ENCODE measurements at regions not wholly inside any gene's neighbourhood (a gene's known extent, or its start where the extent isn't known, plus 50 kb on each side); places are given as distances from the start of the nearest gene placed in this dataset.
A peak's percentile ranks its signal among the peaks of the same experiment; 100 is the strongest.

- H3K36me3 ChIP-seq (replicated peaks in 1 of 2; ENCODE audit: insufficient read depth in 1 of 2, low read depth in 2 of 2) = no peaks in the 10 kb centered on the region
- no peak overlapping the region for H3K4me3 ChIP-seq
- no peak overlapping the region for H3K27ac ChIP-seq
- no peak for ATAC-seq
- TF ChIP-seq POLR2A (IDR thresholded peaks at IDR 0.05) = no peak
- TF ChIP-seq, protein P1, sequence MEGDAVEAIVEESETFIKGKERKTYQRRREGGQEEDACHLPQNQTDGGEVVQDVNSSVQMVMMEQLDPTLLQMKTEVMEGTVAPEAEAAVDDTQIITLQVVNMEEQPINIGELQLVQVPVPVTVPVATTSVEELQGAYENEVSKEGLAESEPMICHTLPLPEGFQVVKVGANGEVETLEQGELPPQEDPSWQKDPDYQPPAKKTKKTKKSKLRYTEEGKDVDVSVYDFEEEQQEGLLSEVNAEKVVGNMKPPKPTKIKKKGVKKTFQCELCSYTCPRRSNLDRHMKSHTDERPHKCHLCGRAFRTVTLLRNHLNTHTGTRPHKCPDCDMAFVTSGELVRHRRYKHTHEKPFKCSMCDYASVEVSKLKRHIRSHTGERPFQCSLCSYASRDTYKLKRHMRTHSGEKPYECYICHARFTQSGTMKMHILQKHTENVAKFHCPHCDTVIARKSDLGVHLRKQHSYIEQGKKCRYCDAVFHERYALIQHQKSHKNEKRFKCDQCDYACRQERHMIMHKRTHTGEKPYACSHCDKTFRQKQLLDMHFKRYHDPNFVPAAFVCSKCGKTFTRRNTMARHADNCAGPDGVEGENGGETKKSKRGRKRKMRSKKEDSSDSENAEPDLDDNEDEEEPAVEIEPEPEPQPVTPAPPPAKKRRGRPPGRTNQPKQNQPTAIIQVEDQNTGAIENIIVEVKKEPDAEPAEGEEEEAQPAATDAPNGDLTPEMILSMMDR (IDR thresholded peaks at IDR 0.05) = no peak
- 84 to 93% methylated on average over 7 of the region's 7 CpGs for WGBS, 2 donors
- peaks cover 41% of the 10 kb centered on the region for H3K4me1 ChIP-seq
- H3K9me3 ChIP-seq = no peaks in the 10 kb centered on the region
- intact Hi-C loops (cut with DNase I) = loop anchor here (10.0 kb wide), 1 partner anchor 60 kb away; no protein-coding TSS in a partner anchor
- no peaks in the 10 kb centered on the region for H3K27me3 ChIP-seq
- no peak for DNase-seq
These were observed 58.3 kb upstream of the IFFO2 start for GRCh38 chr1:19014765-19015164.

DNA sequence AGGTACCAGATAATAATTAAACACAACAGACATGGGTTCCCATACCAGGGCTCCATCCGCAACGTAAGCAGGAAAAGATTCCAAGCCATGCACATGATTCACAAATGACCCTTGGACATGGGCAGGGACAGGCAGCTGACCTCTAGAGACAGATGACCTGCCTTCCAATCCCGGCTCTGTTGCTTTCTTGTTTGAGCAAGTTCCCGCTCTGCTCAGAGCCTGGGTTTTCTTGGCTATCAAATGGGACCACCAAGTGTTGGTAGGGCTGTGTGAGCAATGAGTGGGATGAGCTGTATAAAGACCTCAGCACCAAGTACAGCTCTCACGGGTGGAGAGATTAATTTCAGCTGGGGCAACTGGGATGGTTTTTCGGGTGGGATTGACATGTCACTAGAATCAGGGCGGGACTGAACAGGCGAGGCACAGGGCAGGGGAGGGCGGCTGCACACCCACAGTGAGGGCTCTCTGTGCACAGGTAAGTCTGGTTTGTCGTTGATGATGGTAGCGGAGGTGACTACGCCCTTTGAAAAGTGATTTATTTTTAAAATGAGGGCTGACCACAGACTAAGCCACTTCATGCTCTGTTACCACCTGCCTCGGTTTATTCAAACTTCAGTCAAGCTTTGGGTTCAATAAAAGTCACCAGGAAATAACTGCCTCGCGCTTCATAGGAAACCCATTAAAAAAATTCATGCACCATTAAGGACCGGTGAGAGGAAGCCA lies 57.5 kb upstream of the IFFO2 start:
- TF ChIP-seq POLR2A (IDR thresholded peaks at IDR 0.05) = no peak
- TF ChIP-seq, protein P1 (IDR thresholded peaks at IDR 0.05) = no peak
- ATAC-seq (no peak), DNase-seq (no peak)
- no peaks in the 10 kb centered on the region for H3K27me3 ChIP-seq
- no peak overlapping the region for H3K4me3 ChIP-seq
- 89 to 94% methylated on average over 12 to 16 of the region's 16 CpGs for WGBS, 2 donors
- peaks cover 49% of the 10 kb centered on the region for H3K4me1 ChIP-seq
- H3K36me3 ChIP-seq (replicated peaks in 1 of 2; ENCODE audit: insufficient read depth in 1 of 2, low read depth in 2 of 2) = no peaks in the 10 kb centered on the region
- peak overlapping the region in 2 of 4 donors; percentile 5 to 92 for H3K27ac ChIP-seq
- H3K9me3 ChIP-seq = no peaks in the 10 kb centered on the region
- intact Hi-C loops (cut with DNase I) = loop anchor here (10.0 kb wide), 1 partner anchor 61 kb away; no protein-coding TSS in a partner anchor

- H3K4me1 ChIP-seq = peaks cover 67% of the 10 kb centered on the region
- intact Hi-C loops (cut with DNase I) = loop anchor here (10.0 kb wide), 1 partner anchor 63 kb away; no protein-coding TSS in a partner anchor
- H3K27ac ChIP-seq = peak overlapping the region; percentile 92 to 99 (median 98)
- H3K4me3 ChIP-seq = no peak overlapping the region
- H3K9me3 ChIP-seq = no peaks in the 10 kb centered on the region
- no peaks in the 10 kb centered on the region for H3K27me3 ChIP-seq
- DNase-seq (no peak), ATAC-seq (no peak)
- no peak for TF ChIP-seq POLR2A (IDR thresholded peaks at IDR 0.05)
- H3K36me3 ChIP-seq (replicated peaks in 1 of 2; ENCODE audit: insufficient read depth in 1 of 2, low read depth in 2 of 2) = no peaks in the 10 kb centered on the region
- WGBS, 2 donors = 56 to 61% methylated on average over 6 of the region's 6 CpGs
These were observed 55.4 kb upstream of the IFFO2 start for GRCh38 chr1:19011845-19012231.

- no peaks in the 10 kb centered on the region for H3K27me3 ChIP-seq
- H3K36me3 ChIP-seq (replicated peaks in 1 of 2; ENCODE audit: insufficient read depth in 1 of 2, low read depth in 2 of 2) = no peaks in the 10 kb centered on the region
- 14 to 24% methylated on average over 18 to 22 of the region's 22 CpGs for WGBS, 2 donors
- DNase-seq (peak; percentile 88 to 94 (median 91)), ATAC-seq (peak; percentile 73)
- intact Hi-C loops (cut with DNase I) = loop anchor here (10.0 kb wide), 1 partner anchor 64 kb away; no protein-coding TSS in a partner anchor
- peaks cover 71% of the 10 kb centered on the region for H3K4me1 ChIP-seq
- TF ChIP-seq POLR2A (IDR thresholded peaks at IDR 0.05) = peak in 2 of 3 donors; percentile 68 to 78
- TF ChIP-seq, protein P1 (IDR thresholded peaks at IDR 0.05) = no peak
- no peaks in the 10 kb centered on the region for H3K9me3 ChIP-seq
- no peak overlapping the region for H3K4me3 ChIP-seq
- peak overlapping the region; percentile 92 to 99 (median 98) for H3K27ac ChIP-seq
These were observed 54.7 kb upstream of the IFFO2 start for GRCh38 chr1:19010995-19011844.

DNA sequence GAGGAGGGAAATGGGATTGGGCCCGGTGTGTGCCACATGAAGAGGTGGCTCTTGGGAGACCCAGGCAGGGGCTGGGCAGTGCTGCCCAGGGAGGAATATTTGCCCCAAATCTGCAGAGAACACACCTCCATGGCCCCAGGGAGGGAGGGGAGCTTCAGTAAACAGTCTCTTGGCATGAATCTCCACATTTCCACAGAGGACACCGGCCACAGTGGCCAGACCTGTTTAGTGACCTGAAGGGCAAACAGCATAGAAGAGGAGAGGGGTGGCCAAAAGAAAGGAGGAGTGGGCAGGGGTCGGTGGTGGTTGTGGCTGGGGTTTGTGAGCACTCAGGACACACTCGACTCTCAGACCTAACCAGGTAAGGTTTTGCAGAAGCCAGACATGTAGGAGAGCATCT lies 54.0 kb upstream of the IFFO2 start:
- Histone ChIP-seq H3K27me3 (no peaks in the 10 kb centered on the region), H3K36me3 (replicated peaks in 1 of 2; ENCODE audit: insufficient read depth in 1 of 2, low read depth in 2 of 2) (no peaks in the 10 kb centered on the region), H3K4me1 (peaks cover 78% of the 10 kb centered on the region), H3K27ac (peak overlapping the region; percentile 92 to 99 (median 98)), H3K9me3 (no peaks in the 10 kb centered on the region), H3K4me3 (no peak overlapping the region)
- TF ChIP-seq, protein P1 (IDR thresholded peaks at IDR 0.05) = no peak
- TF ChIP-seq POLR2A (IDR thresholded peaks at IDR 0.05) = no peak
- intact Hi-C loops (cut with DNase I) = loop anchor here (10.0 kb wide), 1 partner anchor 64 kb away; no protein-coding TSS in a partner anchor
- ATAC-seq = peak; percentile 8
- WGBS, 2 donors = 13 to 16% methylated on average over 3 to 4 of the region's 4 CpGs
- peak; percentile 56 to 72 (median 64) for DNase-seq

Data from body of pancreas (tissue), 4 donors.